ENCODE measurements at regions not wholly inside any gene's neighbourhood (a gene's known extent, or its start where the extent isn't known, plus 50 kb on each side); places are given as distances from the start of the nearest gene placed in this dataset.

GRCh38 chr5:68457285-68457684 is 241.7 kb downstream of the PIK3R1 start:
- ChIA-PET POLR2A (no interaction called here), CTCF (no interaction called here)
- H3K9me3 ChIP-seq (ENCODE audit: control insufficient read depth, insufficient read depth, low read depth, low read length) = no peaks in the 10 kb centered on the region
- intact Hi-C loops (cut with micrococcal nuclease; ENCODE audit: unreplicated experiment) = no loop called here
- no TSS peak for BruUV-seq (replicated peaks)
- H3K36me3 ChIP-seq (ENCODE audit: control insufficient read depth, insufficient read depth, low read length) = no peaks in the 10 kb centered on the region
- DNase-seq (ENCODE audit: low read depth, low spot score) (no peak), ATAC-seq (no peak)
- in situ Hi-C loops (cut with HindIII; ENCODE audit: low pct_unique_long_range_greater_than_20kb, low sequenced_read_pairs) = no loop called here
- H3K27ac ChIP-seq (ENCODE audit: low read length) = no peak overlapping the region
- H3K4me3 ChIP-seq (ENCODE audit: low read depth in 2 of 2, low read length in 2 of 2) = no peak overlapping the region
- H3K4me1 ChIP-seq (ENCODE audit: control insufficient read depth, insufficient read depth, low read length) = no peaks in the 10 kb centered on the region
- no peaks in the 10 kb centered on the region for H3K27me3 ChIP-seq (ENCODE audit: control insufficient read depth, insufficient read depth, low read length)
- TF ChIP-seq POLR2AphosphoS5 (IDR thresholded peaks at IDR 0.05; ENCODE audit: low read depth, low read length) (no peak), TCF7L2 (IDR thresholded peaks at IDR 0.05; ENCODE audit: low read depth, low read length) (no peak), SIN3A (IDR thresholded peaks at IDR 0.05; ENCODE audit: borderline replicate concordance, insufficient read depth, low read depth, low read length) (no peak), REST (IDR thresholded peaks at IDR 0.05; ENCODE audit: insufficient read depth in 1 of 2, low read depth in 2 of 2, low read length in 1 of 2) (no peak)
- TF ChIP-seq, protein P1, sequence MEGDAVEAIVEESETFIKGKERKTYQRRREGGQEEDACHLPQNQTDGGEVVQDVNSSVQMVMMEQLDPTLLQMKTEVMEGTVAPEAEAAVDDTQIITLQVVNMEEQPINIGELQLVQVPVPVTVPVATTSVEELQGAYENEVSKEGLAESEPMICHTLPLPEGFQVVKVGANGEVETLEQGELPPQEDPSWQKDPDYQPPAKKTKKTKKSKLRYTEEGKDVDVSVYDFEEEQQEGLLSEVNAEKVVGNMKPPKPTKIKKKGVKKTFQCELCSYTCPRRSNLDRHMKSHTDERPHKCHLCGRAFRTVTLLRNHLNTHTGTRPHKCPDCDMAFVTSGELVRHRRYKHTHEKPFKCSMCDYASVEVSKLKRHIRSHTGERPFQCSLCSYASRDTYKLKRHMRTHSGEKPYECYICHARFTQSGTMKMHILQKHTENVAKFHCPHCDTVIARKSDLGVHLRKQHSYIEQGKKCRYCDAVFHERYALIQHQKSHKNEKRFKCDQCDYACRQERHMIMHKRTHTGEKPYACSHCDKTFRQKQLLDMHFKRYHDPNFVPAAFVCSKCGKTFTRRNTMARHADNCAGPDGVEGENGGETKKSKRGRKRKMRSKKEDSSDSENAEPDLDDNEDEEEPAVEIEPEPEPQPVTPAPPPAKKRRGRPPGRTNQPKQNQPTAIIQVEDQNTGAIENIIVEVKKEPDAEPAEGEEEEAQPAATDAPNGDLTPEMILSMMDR (IDR thresholded peaks at IDR 0.05) = no peak

GRCh38 chr5:68458416-68459021 is 243.0 kb downstream of the PIK3R1 start:
- POLR2A ChIA-PET = no interaction called here

More at GRCh38 chr5:68458416-68459021, 243.0 kb downstream of the PIK3R1 start:
- DNase-seq (ENCODE audit: low read depth, low spot score) = no peak
- CTCF ChIA-PET = interaction anchor here (0.6 kb wide), 1 partner anchor 179 kb away, joined by 3 read pairs; no protein-coding TSS in a partner anchor
- intact Hi-C loops (cut with micrococcal nuclease; ENCODE audit: unreplicated experiment) = no loop called here
- no TSS peak for BruUV-seq (replicated peaks)
- no peaks in the 10 kb centered on the region for H3K9me3 ChIP-seq (ENCODE audit: control insufficient read depth, insufficient read depth, low read depth, low read length)
- H3K4me1 ChIP-seq (ENCODE audit: control insufficient read depth, insufficient read depth, low read length) = no peaks in the 10 kb centered on the region
- in situ Hi-C loops (cut with HindIII; ENCODE audit: low pct_unique_long_range_greater_than_20kb, low sequenced_read_pairs) = no loop called here
- no peak overlapping the region for H3K27ac ChIP-seq (ENCODE audit: low read length)
- no peaks in the 10 kb centered on the region for H3K36me3 ChIP-seq (ENCODE audit: control insufficient read depth, insufficient read depth, low read length)
- TF ChIP-seq TCF7L2 (IDR thresholded peaks at IDR 0.05; ENCODE audit: low read depth, low read length) = no peak
- no peak for TF ChIP-seq SIN3A (IDR thresholded peaks at IDR 0.05; ENCODE audit: borderline replicate concordance, insufficient read depth, low read depth, low read length)
- TF ChIP-seq, protein P1 (IDR thresholded peaks at IDR 0.05) = no peak
- TF ChIP-seq REST (IDR thresholded peaks at IDR 0.05; ENCODE audit: insufficient read depth in 1 of 2, low read depth in 2 of 2, low read length in 1 of 2) = no peak
- H3K27me3 ChIP-seq (ENCODE audit: control insufficient read depth, insufficient read depth, low read length) = no peaks in the 10 kb centered on the region
- no peak for ATAC-seq
- no peak overlapping the region for H3K4me3 ChIP-seq (ENCODE audit: low read depth in 2 of 2, low read length in 2 of 2)
